Activated CD8-positive, alpha-beta memory T cell treated with anti-CD3 and anti-CD28 coated beads for 24 hours (primary cell): ENCODE measurements at regions not wholly inside any gene's neighbourhood (a gene's known extent, or its start where the extent isn't known, plus 50 kb on each side); places are given as distances from the start of the nearest gene placed in this dataset.

Experiments
- DNase-seq: peaks from one replicate; pipeline ENCODE4 v3.0.0-alpha.2; 2020

GRCh38 chr13:99125326-99125915 is 75.2 kb upstream of the UBAC2 start:
- DNase-seq = no peak

- DNase-seq = no peak
Observed at GRCh38 chr13:99126821-99127220, 73.8 kb upstream of the UBAC2 start.

- DNase-seq = no peak
Observed at GRCh38 chr13:99129050-99129449, 71.6 kb upstream of the UBAC2 start.

- no peak for DNase-seq
Observed at GRCh38 chr13:99129951-99130350, 70.7 kb upstream of the UBAC2 start.

GRCh38 chr13:99131410-99131809 is 69.2 kb upstream of the UBAC2 start:
- no peak for DNase-seq

- DNase-seq = no peak
Observed at GRCh38 chr13:99132295-99132835, 68.3 kb upstream of the UBAC2 start.

- DNase-seq = no peak
Observed at GRCh38 chr13:99133230-99133629, 67.4 kb upstream of the UBAC2 start.

GRCh38 chr13:99133848-99134247 is 66.8 kb upstream of the UBAC2 start:
- DNase-seq = no peak

- no peak for DNase-seq
Observed at GRCh38 chr13:99135591-99135990, 65.1 kb upstream of the UBAC2 start.

- DNase-seq = no peak
Observed at GRCh38 chr13:99136427-99136954, 64.2 kb upstream of the UBAC2 start.

GRCh38 chr13:99140831-99141230 is 59.8 kb upstream of the UBAC2 start:
- no peak for DNase-seq

- DNase-seq = no peak
Observed at GRCh38 chr13:99143904-99144303, 56.8 kb upstream of the UBAC2 start.

GRCh38 chr13:99144306-99144705 is 56.3 kb upstream of the UBAC2 start:
- DNase-seq = no peak

GRCh38 chr13:99145461-99145860 is 55.2 kb upstream of the UBAC2 start:
- no peak for DNase-seq

GRCh38 chr13:99150575-99151361 is 49.9 kb upstream of the UBAC2 start:
- DNase-seq = no peak
